ENCODE measurements at regions not wholly inside any gene's neighbourhood (a gene's known extent, or its start where the extent isn't known, plus 50 kb on each side); places are given as distances from the start of the nearest gene placed in this dataset.
"Not testable (repeated sequence)": the region's sequence is repeated elsewhere in the genome, so short reads cannot be mapped to it uniquely, and the experiment has no call there.

GRCh38 chr2:107146645-107147044, 260.7 kb upstream of the ST6GAL2 start:
- not testable (repeated sequence) for H3K36me3 ChIP-seq (ENCODE audit: control insufficient read depth, insufficient read depth, low read length); H3K27ac ChIP-seq (ENCODE audit: low read depth, low read length); H3K9me3 ChIP-seq (ENCODE audit: control insufficient read depth, insufficient read depth, low read length); H3K27me3 ChIP-seq (ENCODE audit: control insufficient read depth, insufficient read depth, low read length); H3K4me3 ChIP-seq (ENCODE audit: low read depth, low read length); DNase-seq (ENCODE audit: low read depth in 4 of 6, low spot score in 6 of 6); H3K4me1 ChIP-seq (ENCODE audit: control insufficient read depth, insufficient read depth, low read length)
- 100% methylated on average over 3 of the region's 5 CpGs for WGBS (ENCODE audit: insufficient coverage)

GRCh38 chr2:107148055-107148454, 262.1 kb upstream of the ST6GAL2 start:
- 100% methylated on average over 2 of the region's 3 CpGs for WGBS (ENCODE audit: insufficient coverage)
- Histone ChIP-seq H3K4me1 (ENCODE audit: control insufficient read depth, insufficient read depth, low read length) (no peaks in the 10 kb centered on the region), H3K36me3 (ENCODE audit: control insufficient read depth, insufficient read depth, low read length) (no peaks in the 10 kb centered on the region), H3K9me3 (ENCODE audit: control insufficient read depth, insufficient read depth, low read length) (no peaks in the 10 kb centered on the region), H3K27ac (ENCODE audit: low read depth, low read length) (no peak overlapping the region), H3K27me3 (ENCODE audit: control insufficient read depth, insufficient read depth, low read length) (no peaks in the 10 kb centered on the region), H3K4me3 (ENCODE audit: low read depth, low read length) (no peak overlapping the region)
- DNase-seq (ENCODE audit: low read depth in 4 of 6, low spot score in 6 of 6) = peak in 1 of 6 donors; percentile 17

- Histone ChIP-seq H3K36me3 (ENCODE audit: control insufficient read depth, insufficient read depth, low read length) (no peaks in the 10 kb centered on the region), H3K4me1 (ENCODE audit: control insufficient read depth, insufficient read depth, low read length) (no peaks in the 10 kb centered on the region), H3K27me3 (ENCODE audit: control insufficient read depth, insufficient read depth, low read length) (no peaks in the 10 kb centered on the region), H3K9me3 (ENCODE audit: control insufficient read depth, insufficient read depth, low read length) (no peaks in the 10 kb centered on the region), H3K4me3 (ENCODE audit: low read depth, low read length) (no peak overlapping the region), H3K27ac (ENCODE audit: low read depth, low read length) (no peak overlapping the region)
- 70% methylated on average over 2 of the region's 3 CpGs for WGBS (ENCODE audit: insufficient coverage)
- peak in 1 of 6 donors; percentile 5 for DNase-seq (ENCODE audit: low read depth in 4 of 6, low spot score in 6 of 6)
These were observed 262.5 kb upstream of the ST6GAL2 start for GRCh38 chr2:107148496-107148895.

GRCh38 chr2:107160640-107161239, 274.8 kb upstream of the ST6GAL2 start:
- WGBS (ENCODE audit: insufficient coverage) = 100% methylated on average over 1 of the region's 5 CpGs
- H3K4me1 ChIP-seq (ENCODE audit: control insufficient read depth, insufficient read depth, low read length) = no peaks in the 10 kb centered on the region
- DNase-seq (ENCODE audit: low read depth in 4 of 6, low spot score in 6 of 6) = peak in 1 of 6 donors; percentile 84

GRCh38 chr2:107168141-107168540, 282.2 kb upstream of the ST6GAL2 start:
- DNase-seq (ENCODE audit: low read depth in 4 of 6, low spot score in 6 of 6) = no peak

More at GRCh38 chr2:107160640-107161239, 274.8 kb upstream of the ST6GAL2 start:
- Histone ChIP-seq H3K9me3 (ENCODE audit: control insufficient read depth, insufficient read depth, low read length) (no peaks in the 10 kb centered on the region), H3K27ac (ENCODE audit: low read depth, low read length) (no peak overlapping the region), H3K4me3 (ENCODE audit: low read depth, low read length) (no peak overlapping the region), H3K27me3 (ENCODE audit: control insufficient read depth, insufficient read depth, low read length) (no peaks in the 10 kb centered on the region), H3K36me3 (ENCODE audit: control insufficient read depth, insufficient read depth, low read length) (no peaks in the 10 kb centered on the region)

GRCh38 chr2:107174171-107174570, 288.2 kb upstream of the ST6GAL2 start:
- H3K4me1 ChIP-seq (ENCODE audit: control insufficient read depth, insufficient read depth, low read length) = no peaks in the 10 kb centered on the region
- DNase-seq (ENCODE audit: low read depth in 4 of 6, low spot score in 6 of 6) = peak in 4 of 6 donors; percentile 10 to 82 (median 34)
- no peaks in the 10 kb centered on the region for H3K27me3 ChIP-seq (ENCODE audit: control insufficient read depth, insufficient read depth, low read length)
- no peaks in the 10 kb centered on the region for H3K9me3 ChIP-seq (ENCODE audit: control insufficient read depth, insufficient read depth, low read length)
- WGBS (ENCODE audit: insufficient coverage) = no CpG with 5 or more reads among the region's 9 CpGs
- H3K36me3 ChIP-seq (ENCODE audit: control insufficient read depth, insufficient read depth, low read length) = no peaks in the 10 kb centered on the region
- no peak overlapping the region for H3K4me3 ChIP-seq (ENCODE audit: low read depth, low read length)
- no peak overlapping the region for H3K27ac ChIP-seq (ENCODE audit: low read depth, low read length)

More at GRCh38 chr2:107168141-107168540, 282.2 kb upstream of the ST6GAL2 start:
- H3K4me1 ChIP-seq (ENCODE audit: control insufficient read depth, insufficient read depth, low read length) = no peaks in the 10 kb centered on the region
- 84% methylated on average over 5 of the region's 5 CpGs for whole genome bisulfite sequencing (ENCODE audit: insufficient coverage)
- no peaks in the 10 kb centered on the region for H3K27me3 ChIP-seq (ENCODE audit: control insufficient read depth, insufficient read depth, low read length)
- H3K9me3 ChIP-seq (ENCODE audit: control insufficient read depth, insufficient read depth, low read length) = no peaks in the 10 kb centered on the region
- H3K36me3 ChIP-seq (ENCODE audit: control insufficient read depth, insufficient read depth, low read length) = no peaks in the 10 kb centered on the region
- no peak overlapping the region for H3K4me3 ChIP-seq (ENCODE audit: low read depth, low read length)
- no peak overlapping the region for H3K27ac ChIP-seq (ENCODE audit: low read depth, low read length)

- no peak overlapping the region for H3K4me3 ChIP-seq (ENCODE audit: low read depth, low read length)
- 100% methylated on average over 1 of the region's 4 CpGs for WGBS (ENCODE audit: insufficient coverage)
- H3K27ac ChIP-seq (ENCODE audit: low read depth, low read length) = no peak overlapping the region
- no peaks in the 10 kb centered on the region for H3K9me3 ChIP-seq (ENCODE audit: control insufficient read depth, insufficient read depth, low read length)
- DNase-seq (ENCODE audit: low read depth in 4 of 6, low spot score in 6 of 6) = peak in 1 of 6 donors; percentile 29
- no peaks in the 10 kb centered on the region for H3K4me1 ChIP-seq (ENCODE audit: control insufficient read depth, insufficient read depth, low read length)
- H3K27me3 ChIP-seq (ENCODE audit: control insufficient read depth, insufficient read depth, low read length) = no peaks in the 10 kb centered on the region
- H3K36me3 ChIP-seq (ENCODE audit: control insufficient read depth, insufficient read depth, low read length) = no peaks in the 10 kb centered on the region
These were observed 297.0 kb upstream of the ST6GAL2 start for GRCh38 chr2:107182981-107183380.

GRCh38 chr2:107187870-107188269, 301.9 kb upstream of the ST6GAL2 start:
- H3K27me3 ChIP-seq (ENCODE audit: control insufficient read depth, insufficient read depth, low read length) = no peaks in the 10 kb centered on the region
- 53% methylated on average over 3 of the region's 3 CpGs for WGBS (ENCODE audit: insufficient coverage)
- H3K27ac ChIP-seq (ENCODE audit: low read depth, low read length) = no peak overlapping the region
- no peak overlapping the region for H3K4me3 ChIP-seq (ENCODE audit: low read depth, low read length)
- no peaks in the 10 kb centered on the region for H3K9me3 ChIP-seq (ENCODE audit: control insufficient read depth, insufficient read depth, low read length)
- DNase-seq (ENCODE audit: low read depth in 4 of 6, low spot score in 6 of 6) = no peak
- H3K36me3 ChIP-seq (ENCODE audit: control insufficient read depth, insufficient read depth, low read length) = no peaks in the 10 kb centered on the region
- H3K4me1 ChIP-seq (ENCODE audit: control insufficient read depth, insufficient read depth, low read length) = no peaks in the 10 kb centered on the region

- Histone ChIP-seq H3K27me3 (ENCODE audit: control insufficient read depth, insufficient read depth, low read length) (no peaks in the 10 kb centered on the region), H3K36me3 (ENCODE audit: control insufficient read depth, insufficient read depth, low read length) (no peaks in the 10 kb centered on the region), H3K4me3 (ENCODE audit: low read depth, low read length) (no peak overlapping the region), H3K4me1 (ENCODE audit: control insufficient read depth, insufficient read depth, low read length) (no peaks in the 10 kb centered on the region), H3K9me3 (ENCODE audit: control insufficient read depth, insufficient read depth, low read length) (no peaks in the 10 kb centered on the region), H3K27ac (ENCODE audit: low read depth, low read length) (no peak overlapping the region)
- WGBS (ENCODE audit: insufficient coverage) = 92% methylated on average over 2 of the region's 3 CpGs
- no peak for DNase-seq (ENCODE audit: low read depth in 4 of 6, low spot score in 6 of 6)
These were observed 309.7 kb upstream of the ST6GAL2 start for GRCh38 chr2:107195631-107196030.

GRCh38 chr2:107197594-107198294, 311.8 kb upstream of the ST6GAL2 start:
- peak in 2 of 6 donors; percentile 27 to 39 for DNase-seq (ENCODE audit: low read depth in 4 of 6, low spot score in 6 of 6)
- Histone ChIP-seq H3K27me3 (ENCODE audit: control insufficient read depth, insufficient read depth, low read length) (no peaks in the 10 kb centered on the region), H3K36me3 (ENCODE audit: control insufficient read depth, insufficient read depth, low read length) (no peaks in the 10 kb centered on the region), H3K9me3 (ENCODE audit: control insufficient read depth, insufficient read depth, low read length) (no peaks in the 10 kb centered on the region), H3K4me1 (ENCODE audit: control insufficient read depth, insufficient read depth, low read length) (no peaks in the 10 kb centered on the region), H3K27ac (ENCODE audit: low read depth, low read length) (no peak overlapping the region), H3K4me3 (ENCODE audit: low read depth, low read length) (no peak overlapping the region)
- WGBS (ENCODE audit: insufficient coverage) = 96% methylated on average over 3 of the region's 5 CpGs
